ENCODE measurements at regions not wholly inside any gene's neighbourhood (a gene's known extent, or its start where the extent isn't known, plus 50 kb on each side); places are given as distances from the start of the nearest gene placed in this dataset.
"Not testable (repeated sequence)": the region's sequence is repeated elsewhere in the genome, so short reads cannot be mapped to it uniquely, and the experiment has no call there.

DNA sequence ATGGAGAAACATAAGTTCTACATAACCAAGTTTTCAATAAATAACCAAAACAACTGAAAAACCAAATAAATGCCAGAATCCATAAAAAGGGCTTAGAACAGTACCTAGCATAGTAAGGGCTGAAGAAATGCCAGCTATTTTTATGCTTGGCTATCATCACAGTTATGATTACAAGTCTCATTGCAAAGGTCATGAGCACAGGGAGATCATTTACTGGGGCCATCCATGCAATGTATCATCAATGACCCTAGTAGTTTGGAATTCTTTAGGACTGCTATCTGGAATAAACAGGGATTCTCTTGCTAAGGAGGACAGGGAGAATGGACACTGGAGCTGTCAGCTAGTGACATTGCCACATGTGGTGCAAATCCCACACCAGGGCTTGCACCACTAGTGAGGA is 92.5 kb upstream of the NAP1L1 start:
- Histone ChIP-seq H3K36me3 (ENCODE audit: control insufficient read depth in 2 of 2, insufficient read depth in 2 of 2, low read length in 1 of 2) (no peaks in the 10 kb centered on the region), H3K4me1 (ENCODE audit: control insufficient read depth in 2 of 2, insufficient read depth in 2 of 2, low read length in 1 of 2) (no peaks in the 10 kb centered on the region), H3K4me3 (ENCODE audit: low read depth in 1 of 2, low read length in 2 of 2) (no peak overlapping the region), H3K9me3 (ENCODE audit: control insufficient read depth in 2 of 2, insufficient read depth in 1 of 2, low read depth in 1 of 2, low read length in 1 of 2) (no peaks in the 10 kb centered on the region), H3K27me3 (ENCODE audit: control insufficient read depth in 1 of 2, insufficient read depth in 2 of 2, low read length in 2 of 2) (peaks cover 0 to 2% of the 10 kb centered on the region in 2 donors), H3K27ac (ENCODE audit: low read depth in 2 of 2, low read length in 1 of 2) (no peak overlapping the region)

DNA sequence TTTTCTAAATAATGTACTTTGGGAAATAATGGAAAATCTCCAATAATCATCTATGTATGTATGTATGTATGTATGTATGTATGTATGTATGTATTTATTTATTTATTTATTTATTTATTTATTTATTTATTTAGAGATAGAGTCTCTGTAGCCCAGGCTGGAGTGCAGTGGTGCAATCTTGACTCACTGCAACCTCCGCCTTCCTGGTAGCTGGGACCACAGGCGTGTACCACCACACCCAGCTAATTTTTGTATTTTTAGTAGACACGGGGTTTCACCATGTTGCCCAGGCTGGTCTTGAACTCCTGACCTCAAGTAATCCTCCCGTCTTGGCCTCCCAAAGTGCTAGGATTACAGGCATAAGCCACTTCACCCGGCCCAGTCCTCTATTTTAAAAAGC is 91.5 kb upstream of the NAP1L1 start:
- H3K4me3 ChIP-seq (ENCODE audit: low read depth in 1 of 2, low read length in 2 of 2); H3K9me3 ChIP-seq (ENCODE audit: control insufficient read depth in 2 of 2, insufficient read depth in 1 of 2, low read depth in 1 of 2, low read length in 1 of 2); H3K36me3 ChIP-seq (ENCODE audit: control insufficient read depth in 2 of 2, insufficient read depth in 2 of 2, low read length in 1 of 2); H3K4me1 ChIP-seq (ENCODE audit: control insufficient read depth in 2 of 2, insufficient read depth in 2 of 2, low read length in 1 of 2); H3K27ac ChIP-seq (ENCODE audit: low read depth in 2 of 2, low read length in 1 of 2); H3K27me3 ChIP-seq (ENCODE audit: control insufficient read depth in 1 of 2, insufficient read depth in 2 of 2, low read length in 2 of 2): not testable (repeated sequence)
- WGBS, 2 donors: 75 to 76% methylated on average over 5 of the region's 5 CpGs

- no peaks in the 10 kb centered on the region for H3K4me1 ChIP-seq (ENCODE audit: control insufficient read depth in 2 of 2, insufficient read depth in 2 of 2, low read length in 1 of 2)
- H3K4me3 ChIP-seq (ENCODE audit: low read depth in 1 of 2, low read length in 2 of 2): no peak overlapping the region
- peaks cover 0 to 2% of the 10 kb centered on the region in 2 donors for H3K9me3 ChIP-seq (ENCODE audit: control insufficient read depth in 2 of 2, insufficient read depth in 1 of 2, low read depth in 1 of 2, low read length in 1 of 2)
- 70 to 74% methylated on average over 5 of the region's 5 CpGs for WGBS, 2 donors
- peaks cover 0 to 2% of the 10 kb centered on the region in 2 donors for H3K27me3 ChIP-seq (ENCODE audit: control insufficient read depth in 1 of 2, insufficient read depth in 2 of 2, low read length in 2 of 2)
- no peak overlapping the region for H3K27ac ChIP-seq (ENCODE audit: low read depth in 2 of 2, low read length in 1 of 2)
- H3K36me3 ChIP-seq (ENCODE audit: control insufficient read depth in 2 of 2, insufficient read depth in 2 of 2, low read length in 1 of 2): no peaks in the 10 kb centered on the region
Observed at GRCh38 chr12:76173756-76174155, 89.3 kb upstream of the NAP1L1 start.

DNA sequence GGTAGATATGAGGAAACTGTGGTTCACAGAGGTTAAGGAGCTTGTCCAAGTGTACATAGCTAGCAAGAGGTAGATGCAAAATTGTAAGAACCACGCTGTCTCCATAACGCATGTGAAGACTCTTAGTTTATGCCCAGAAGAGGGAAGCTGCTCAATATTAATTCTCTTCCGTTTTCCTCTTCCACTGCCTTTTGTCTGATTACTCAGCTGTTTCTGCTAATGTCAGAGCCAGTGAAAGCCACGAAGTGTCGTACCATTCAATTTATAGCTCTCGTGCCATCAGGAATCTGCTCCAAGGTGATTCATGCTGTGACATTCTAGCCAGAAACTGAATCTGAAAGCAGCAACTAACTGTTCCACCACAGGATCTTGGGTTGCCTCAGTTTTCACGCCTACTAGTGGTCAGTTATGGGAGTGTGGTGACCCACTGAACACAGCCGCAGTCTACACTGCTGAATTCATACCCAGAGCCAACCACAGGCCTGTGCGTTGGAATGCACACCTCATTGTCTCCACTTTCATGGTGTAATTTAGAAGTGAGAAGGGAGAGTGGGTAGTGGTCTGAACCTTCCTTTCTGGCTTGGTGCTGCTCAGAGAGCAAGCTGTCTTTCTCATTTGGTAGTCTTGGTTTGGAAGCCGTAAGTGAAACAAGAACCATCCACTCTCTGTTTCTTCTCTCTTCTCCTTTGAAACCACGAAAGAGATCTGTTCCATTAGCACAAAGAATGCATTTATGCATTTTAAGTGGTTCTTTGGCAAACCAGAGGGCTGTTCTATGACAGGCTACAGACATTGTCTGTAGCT is 74.2 kb upstream of the NAP1L1 start:
- Histone ChIP-seq H3K27me3 (ENCODE audit: control insufficient read depth in 1 of 2, insufficient read depth in 2 of 2, low read length in 2 of 2) (no peaks in the 10 kb centered on the region), H3K36me3 (ENCODE audit: control insufficient read depth in 2 of 2, insufficient read depth in 2 of 2, low read length in 1 of 2) (no peaks in the 10 kb centered on the region), H3K4me3 (ENCODE audit: low read depth in 1 of 2, low read length in 2 of 2) (no peak overlapping the region), H3K4me1 (ENCODE audit: control insufficient read depth in 2 of 2, insufficient read depth in 2 of 2, low read length in 1 of 2) (no peaks in the 10 kb centered on the region), H3K9me3 (ENCODE audit: control insufficient read depth in 2 of 2, insufficient read depth in 1 of 2, low read depth in 1 of 2, low read length in 1 of 2) (no peaks in the 10 kb centered on the region), H3K27ac (ENCODE audit: low read depth in 2 of 2, low read length in 1 of 2) (no peak overlapping the region)
- WGBS, 2 donors: 40 to 48% methylated on average over 11 of the region's 11 CpGs

- Histone ChIP-seq H3K27ac (ENCODE audit: low read depth in 2 of 2, low read length in 1 of 2) (no peak overlapping the region), H3K4me1 (ENCODE audit: control insufficient read depth in 2 of 2, insufficient read depth in 2 of 2, low read length in 1 of 2) (no peaks in the 10 kb centered on the region), H3K27me3 (ENCODE audit: control insufficient read depth in 1 of 2, insufficient read depth in 2 of 2, low read length in 2 of 2) (no peaks in the 10 kb centered on the region), H3K9me3 (ENCODE audit: control insufficient read depth in 2 of 2, insufficient read depth in 1 of 2, low read depth in 1 of 2, low read length in 1 of 2) (no peaks in the 10 kb centered on the region), H3K36me3 (ENCODE audit: control insufficient read depth in 2 of 2, insufficient read depth in 2 of 2, low read length in 1 of 2) (no peaks in the 10 kb centered on the region), H3K4me3 (ENCODE audit: low read depth in 1 of 2, low read length in 2 of 2) (no peak overlapping the region)
Observed at GRCh38 chr12:76156726-76157125, 72.2 kb upstream of the NAP1L1 start.

- H3K4me3 ChIP-seq (ENCODE audit: low read depth in 1 of 2, low read length in 2 of 2): no peak overlapping the region
Observed at GRCh38 chr12:76156314-76156713, 71.8 kb upstream of the NAP1L1 start.

DNA sequence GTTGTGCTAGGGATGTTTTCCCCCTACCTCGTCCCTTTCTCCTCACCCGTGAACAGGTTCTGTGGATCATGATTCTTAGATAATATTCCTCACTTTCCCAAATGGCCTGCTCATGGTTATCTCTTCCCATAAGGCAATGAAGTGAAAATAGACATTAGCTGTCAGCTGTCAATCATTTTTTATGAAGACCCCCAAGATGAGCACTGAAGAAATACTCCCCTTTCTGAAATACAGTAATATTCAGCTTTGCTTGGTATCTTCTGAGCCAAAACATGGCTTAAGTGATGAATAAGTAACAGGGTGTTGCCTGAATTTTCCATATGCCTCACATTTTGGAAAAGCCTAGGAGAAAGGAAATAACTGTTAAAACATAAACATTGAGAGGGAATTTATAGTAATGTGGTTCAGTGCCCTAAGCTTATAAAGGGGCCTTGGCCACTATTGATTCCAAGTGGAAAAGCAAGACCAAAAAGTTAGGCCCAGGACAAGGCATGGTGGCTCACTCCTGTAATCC is 70.7 kb upstream of the NAP1L1 start:
- Histone ChIP-seq H3K27me3 (ENCODE audit: control insufficient read depth in 1 of 2, insufficient read depth in 2 of 2, low read length in 2 of 2) (no peaks in the 10 kb centered on the region), H3K27ac (ENCODE audit: low read depth in 2 of 2, low read length in 1 of 2) (no peak overlapping the region), H3K4me3 (ENCODE audit: low read depth in 1 of 2, low read length in 2 of 2) (no peak overlapping the region), H3K36me3 (ENCODE audit: control insufficient read depth in 2 of 2, insufficient read depth in 2 of 2, low read length in 1 of 2) (no peaks in the 10 kb centered on the region), H3K4me1 (ENCODE audit: control insufficient read depth in 2 of 2, insufficient read depth in 2 of 2, low read length in 1 of 2) (no peaks in the 10 kb centered on the region), H3K9me3 (ENCODE audit: control insufficient read depth in 2 of 2, insufficient read depth in 1 of 2, low read depth in 1 of 2, low read length in 1 of 2) (no peaks in the 10 kb centered on the region)
- 94 to 98% methylated on average over 2 of the region's 2 CpGs for WGBS, 2 donors

More at GRCh38 chr12:76156314-76156713, 71.8 kb upstream of the NAP1L1 start:
- H3K27ac ChIP-seq (ENCODE audit: low read depth in 2 of 2, low read length in 1 of 2): no peak overlapping the region
- H3K9me3 ChIP-seq (ENCODE audit: control insufficient read depth in 2 of 2, insufficient read depth in 1 of 2, low read depth in 1 of 2, low read length in 1 of 2): no peaks in the 10 kb centered on the region
- H3K36me3 ChIP-seq (ENCODE audit: control insufficient read depth in 2 of 2, insufficient read depth in 2 of 2, low read length in 1 of 2): no peaks in the 10 kb centered on the region
- H3K4me1 ChIP-seq (ENCODE audit: control insufficient read depth in 2 of 2, insufficient read depth in 2 of 2, low read length in 1 of 2): no peaks in the 10 kb centered on the region
- 75 to 84% methylated on average over 1 of the region's 1 CpG for WGBS, 2 donors
- no peaks in the 10 kb centered on the region for H3K27me3 ChIP-seq (ENCODE audit: control insufficient read depth in 1 of 2, insufficient read depth in 2 of 2, low read length in 2 of 2)

DNA sequence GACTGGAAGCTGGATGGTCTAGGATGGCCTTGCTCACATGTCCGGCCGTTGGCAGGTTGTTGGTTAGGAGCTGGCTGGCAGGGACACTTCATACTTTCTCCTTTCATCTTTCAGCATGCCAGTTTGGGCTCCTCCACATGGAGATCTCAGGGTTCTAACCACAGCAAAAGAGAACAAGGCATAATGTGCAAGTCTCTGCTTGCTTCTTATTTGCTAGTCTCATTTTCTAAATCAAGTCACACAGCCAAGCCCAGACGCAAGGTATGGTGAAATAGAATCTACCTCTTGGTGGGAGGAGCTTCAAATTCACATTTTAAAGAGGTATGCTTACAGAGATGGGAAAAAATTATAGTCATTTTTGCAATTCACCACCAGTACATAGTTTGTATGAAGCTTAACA is 69.1 kb upstream of the NAP1L1 start:
- no peaks in the 10 kb centered on the region for H3K36me3 ChIP-seq (ENCODE audit: control insufficient read depth in 2 of 2, insufficient read depth in 2 of 2, low read length in 1 of 2)
- H3K4me1 ChIP-seq (ENCODE audit: control insufficient read depth in 2 of 2, insufficient read depth in 2 of 2, low read length in 1 of 2): no peaks in the 10 kb centered on the region
- H3K4me3 ChIP-seq (ENCODE audit: low read depth in 1 of 2, low read length in 2 of 2): no peak overlapping the region
- no peak overlapping the region for H3K27ac ChIP-seq (ENCODE audit: low read depth in 2 of 2, low read length in 1 of 2)
- H3K9me3 ChIP-seq (ENCODE audit: control insufficient read depth in 2 of 2, insufficient read depth in 1 of 2, low read depth in 1 of 2, low read length in 1 of 2): no peaks in the 10 kb centered on the region
- H3K27me3 ChIP-seq (ENCODE audit: control insufficient read depth in 1 of 2, insufficient read depth in 2 of 2, low read length in 2 of 2): no peaks in the 10 kb centered on the region
- 55 to 68% methylated on average over 3 of the region's 3 CpGs for WGBS, 2 donors

DNA sequence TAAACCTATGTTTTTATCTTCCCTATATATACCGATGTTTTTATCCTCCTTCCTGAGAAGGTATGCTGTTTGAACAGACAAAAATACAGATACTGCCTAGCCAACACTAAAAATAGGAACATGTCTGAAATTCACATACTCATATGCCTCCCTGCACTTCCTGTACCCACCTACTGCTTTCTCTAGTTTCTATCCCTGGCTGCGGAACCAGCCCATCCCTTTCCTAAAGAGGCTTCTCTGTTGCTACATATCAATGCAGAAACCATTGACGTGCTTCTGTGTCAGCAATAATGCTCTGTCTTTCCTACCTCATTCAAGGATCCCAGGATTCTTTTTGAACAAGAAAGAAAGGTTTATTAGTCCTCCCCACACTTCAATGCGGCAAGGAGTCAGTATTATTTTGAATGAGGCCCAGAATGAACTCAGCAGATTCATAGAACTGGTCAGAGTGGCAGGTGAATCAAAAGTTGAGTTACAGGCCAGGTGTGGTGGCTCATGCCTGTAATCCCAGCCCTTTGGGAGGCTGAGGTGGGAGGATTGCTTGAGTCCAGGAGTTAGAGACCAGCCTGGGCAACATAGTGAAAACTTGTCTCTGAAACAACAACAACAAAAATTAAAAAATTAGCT is 67.8 kb upstream of the NAP1L1 start:
- 71 to 72% methylated on average over 4 of the region's 4 CpGs for WGBS, 2 donors

DNA sequence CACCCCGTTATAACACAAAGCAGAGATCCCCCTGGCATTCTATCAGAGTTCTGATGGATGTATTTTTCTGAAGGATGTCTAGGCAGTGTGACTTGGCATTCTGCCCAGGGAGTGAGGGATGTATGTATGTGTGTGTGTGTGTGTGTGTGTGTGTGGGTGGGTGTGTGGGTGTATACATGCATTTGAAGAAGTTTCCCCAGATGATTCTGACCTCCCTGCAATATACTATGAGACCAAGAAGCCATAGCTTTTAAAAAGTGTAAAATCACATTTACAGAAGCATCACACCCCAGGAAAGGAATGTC is 59.7 kb upstream of the NAP1L1 start:
- no peaks in the 10 kb centered on the region for H3K4me1 ChIP-seq (ENCODE audit: control insufficient read depth in 2 of 2, insufficient read depth in 2 of 2, low read length in 1 of 2)
- H3K36me3 ChIP-seq (ENCODE audit: control insufficient read depth in 2 of 2, insufficient read depth in 2 of 2, low read length in 1 of 2): no peaks in the 10 kb centered on the region
- no peaks in the 10 kb centered on the region for H3K9me3 ChIP-seq (ENCODE audit: control insufficient read depth in 2 of 2, insufficient read depth in 1 of 2, low read depth in 1 of 2, low read length in 1 of 2)
- no peak overlapping the region for H3K27ac ChIP-seq (ENCODE audit: low read depth in 2 of 2, low read length in 1 of 2)
- no peak overlapping the region for H3K4me3 ChIP-seq (ENCODE audit: low read depth in 1 of 2, low read length in 2 of 2)
- WGBS, 2 donors: 24 to 27% methylated on average over 1 of the region's 1 CpG
- H3K27me3 ChIP-seq (ENCODE audit: control insufficient read depth in 1 of 2, insufficient read depth in 2 of 2, low read length in 2 of 2): no peaks in the 10 kb centered on the region

More for the DNA sequence above, 67.8 kb upstream of the NAP1L1 start:
- no peaks in the 10 kb centered on the region for H3K9me3 ChIP-seq (ENCODE audit: control insufficient read depth in 2 of 2, insufficient read depth in 1 of 2, low read depth in 1 of 2, low read length in 1 of 2)
- no peak overlapping the region for H3K27ac ChIP-seq (ENCODE audit: low read depth in 2 of 2, low read length in 1 of 2)
- no peaks in the 10 kb centered on the region for H3K4me1 ChIP-seq (ENCODE audit: control insufficient read depth in 2 of 2, insufficient read depth in 2 of 2, low read length in 1 of 2)
- no peaks in the 10 kb centered on the region for H3K27me3 ChIP-seq (ENCODE audit: control insufficient read depth in 1 of 2, insufficient read depth in 2 of 2, low read length in 2 of 2)
- no peaks in the 10 kb centered on the region for H3K36me3 ChIP-seq (ENCODE audit: control insufficient read depth in 2 of 2, insufficient read depth in 2 of 2, low read length in 1 of 2)
- H3K4me3 ChIP-seq (ENCODE audit: low read depth in 1 of 2, low read length in 2 of 2): no peak overlapping the region
